ENCODE measurements at regions not wholly inside any gene's neighbourhood (a gene's known extent, or its start where the extent isn't known, plus 50 kb on each side); places are given as distances from the start of the nearest gene placed in this dataset.

DNA sequence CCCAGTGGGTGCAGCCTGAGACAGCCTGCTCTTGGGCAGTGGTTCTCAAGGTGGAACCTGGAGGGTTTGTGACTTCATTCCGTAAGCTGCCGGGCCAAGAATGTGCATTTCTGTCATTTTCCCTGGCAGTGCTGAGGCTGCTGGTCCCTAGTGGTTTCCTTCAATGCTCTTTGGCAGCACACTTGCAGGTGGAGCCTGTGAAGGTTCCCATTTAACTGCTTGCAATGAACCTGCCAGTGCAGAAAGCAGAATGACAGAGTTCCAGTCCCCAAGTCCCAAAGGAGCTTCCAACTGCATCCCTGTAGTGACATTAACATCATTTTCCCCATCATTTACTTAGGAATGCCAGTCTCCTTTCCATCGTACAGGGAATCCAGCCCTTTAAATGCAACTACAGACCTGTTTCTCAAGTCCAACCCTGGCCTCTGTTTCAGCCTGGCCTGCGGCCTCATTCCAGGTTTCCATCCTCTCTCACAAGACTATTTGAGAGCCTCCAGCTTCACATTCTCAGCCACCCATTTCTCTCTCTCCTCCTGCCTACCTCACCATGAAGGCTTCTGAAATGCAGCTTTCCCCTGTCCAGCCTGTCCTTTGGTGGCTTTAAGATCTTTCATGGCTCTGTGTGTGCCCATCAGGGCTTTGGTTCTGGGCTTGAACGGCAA, 149.7 kb upstream of the GGTLC1 start:
- DNase-seq (ENCODE audit: extremely low read depth, low read depth): no peak
- TF ChIP-seq, protein P1, sequence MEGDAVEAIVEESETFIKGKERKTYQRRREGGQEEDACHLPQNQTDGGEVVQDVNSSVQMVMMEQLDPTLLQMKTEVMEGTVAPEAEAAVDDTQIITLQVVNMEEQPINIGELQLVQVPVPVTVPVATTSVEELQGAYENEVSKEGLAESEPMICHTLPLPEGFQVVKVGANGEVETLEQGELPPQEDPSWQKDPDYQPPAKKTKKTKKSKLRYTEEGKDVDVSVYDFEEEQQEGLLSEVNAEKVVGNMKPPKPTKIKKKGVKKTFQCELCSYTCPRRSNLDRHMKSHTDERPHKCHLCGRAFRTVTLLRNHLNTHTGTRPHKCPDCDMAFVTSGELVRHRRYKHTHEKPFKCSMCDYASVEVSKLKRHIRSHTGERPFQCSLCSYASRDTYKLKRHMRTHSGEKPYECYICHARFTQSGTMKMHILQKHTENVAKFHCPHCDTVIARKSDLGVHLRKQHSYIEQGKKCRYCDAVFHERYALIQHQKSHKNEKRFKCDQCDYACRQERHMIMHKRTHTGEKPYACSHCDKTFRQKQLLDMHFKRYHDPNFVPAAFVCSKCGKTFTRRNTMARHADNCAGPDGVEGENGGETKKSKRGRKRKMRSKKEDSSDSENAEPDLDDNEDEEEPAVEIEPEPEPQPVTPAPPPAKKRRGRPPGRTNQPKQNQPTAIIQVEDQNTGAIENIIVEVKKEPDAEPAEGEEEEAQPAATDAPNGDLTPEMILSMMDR (IDR thresholded peaks at IDR 0.05; ENCODE audit: low read depth, low read length, missing control alignments): no peak

DNA sequence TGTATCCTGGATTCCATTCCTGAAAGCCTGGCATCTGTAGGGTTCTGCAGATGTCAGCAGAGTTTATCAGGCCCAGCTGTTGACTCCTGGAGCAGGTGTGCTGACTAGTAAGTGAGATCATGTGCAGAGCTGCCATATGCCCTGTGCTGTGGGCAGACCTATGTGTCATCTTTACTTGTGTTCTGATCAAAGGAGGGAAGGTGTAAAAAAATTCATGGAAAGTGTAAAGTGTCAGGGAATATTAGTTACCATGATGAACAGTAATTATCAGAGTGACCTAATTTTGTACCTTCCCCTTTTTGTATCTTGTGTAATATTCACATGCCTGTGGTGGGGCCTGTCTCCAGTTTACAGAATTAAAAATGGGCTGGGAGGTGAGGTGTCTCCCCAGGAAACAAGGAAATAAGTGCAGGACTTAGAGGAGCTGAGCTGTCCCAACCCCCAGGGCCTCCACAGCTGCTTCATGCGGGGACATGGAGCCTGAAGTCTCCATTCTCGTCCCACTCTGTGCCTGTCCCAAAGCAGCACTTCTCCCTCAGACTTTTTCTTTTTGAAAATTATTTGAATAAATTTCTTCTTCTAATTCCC, 148.2 kb upstream of the GGTLC1 start:
- TF ChIP-seq, protein P1 (IDR thresholded peaks at IDR 0.05; ENCODE audit: low read depth, low read length, missing control alignments): no peak
- no peak overlapping the region for H3K4me3 ChIP-seq (replicated peaks; ENCODE audit: low read depth, low read length)
- no peak for DNase-seq (ENCODE audit: extremely low read depth, low read depth)

More for the DNA sequence above, 149.7 kb upstream of the GGTLC1 start:
- H3K4me3 ChIP-seq (replicated peaks; ENCODE audit: low read depth, low read length): no peak overlapping the region

DNA sequence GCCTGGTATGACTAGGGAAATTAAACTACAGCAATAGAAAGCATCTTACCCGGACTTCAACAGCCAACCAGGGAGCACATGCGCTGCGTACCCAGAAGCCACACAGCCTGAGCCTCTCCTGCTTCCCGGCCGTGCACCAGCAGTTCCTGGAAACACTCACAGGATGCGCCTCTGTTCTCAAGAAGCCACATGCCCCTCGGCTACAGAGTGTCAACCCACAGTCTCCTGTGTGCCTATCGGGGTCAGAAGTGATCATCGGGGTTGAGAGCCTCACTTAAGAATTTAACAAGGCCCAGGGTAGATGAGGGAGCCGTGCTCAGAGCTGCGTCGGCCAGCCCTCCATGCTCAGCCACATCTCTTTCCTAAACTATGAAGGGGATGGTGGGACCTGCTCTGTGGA, 147.2 kb upstream of the GGTLC1 start:
- no peak overlapping the region for H3K4me3 ChIP-seq (replicated peaks; ENCODE audit: low read depth, low read length)
- TF ChIP-seq, protein P1 (IDR thresholded peaks at IDR 0.05; ENCODE audit: low read depth, low read length, missing control alignments): no peak
- no peak for DNase-seq (ENCODE audit: extremely low read depth, low read depth)

DNA sequence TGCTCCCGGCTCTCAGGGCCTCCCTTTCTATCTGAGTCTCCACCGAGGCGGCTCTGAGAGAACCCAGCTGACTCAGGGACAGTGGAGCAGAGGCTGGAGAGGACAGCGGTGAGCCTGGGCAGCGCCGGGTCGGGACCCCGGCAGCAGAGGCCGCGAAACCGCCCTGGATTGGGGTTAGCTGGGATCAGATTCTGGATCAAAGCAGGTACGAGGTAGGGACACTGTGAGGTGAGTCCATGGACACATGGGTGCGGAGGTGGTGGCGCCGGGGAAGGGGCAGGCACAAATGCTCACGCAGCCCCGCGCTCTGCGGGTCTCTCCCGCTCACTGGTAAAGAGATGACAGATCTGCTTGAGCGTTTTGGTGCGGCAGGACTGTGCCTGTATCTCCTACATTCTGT, 146.4 kb upstream of the GGTLC1 start:
- TF ChIP-seq, protein P1 (IDR thresholded peaks at IDR 0.05; ENCODE audit: low read depth, low read length, missing control alignments): no peak
- H3K4me3 ChIP-seq (replicated peaks; ENCODE audit: low read depth, low read length): no peak overlapping the region
- no peak for DNase-seq (ENCODE audit: extremely low read depth, low read depth)

DNA sequence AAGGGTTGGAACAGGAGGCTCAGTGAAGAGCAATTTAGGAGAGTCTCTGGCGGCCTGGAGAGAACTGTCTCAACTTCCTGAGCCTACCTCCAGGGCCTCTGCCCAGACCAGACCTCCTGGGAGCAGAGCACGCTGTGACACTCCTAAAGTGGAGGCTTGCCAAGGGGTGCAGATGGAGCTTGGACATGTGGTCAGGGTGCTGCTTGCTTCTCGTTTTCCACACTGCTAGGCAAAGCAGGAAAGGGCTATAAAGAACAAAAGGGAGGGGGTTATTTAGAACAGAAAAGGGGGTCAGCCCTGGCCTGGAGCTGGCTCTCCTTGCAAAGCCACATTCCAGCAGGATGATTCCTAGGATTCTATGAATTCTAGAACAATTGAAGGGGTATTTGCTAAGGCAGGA, 145.7 kb upstream of the GGTLC1 start:
- TF ChIP-seq, protein P1 (IDR thresholded peaks at IDR 0.05; ENCODE audit: low read depth, low read length, missing control alignments): no peak
- H3K4me3 ChIP-seq (replicated peaks; ENCODE audit: low read depth, low read length): no peak overlapping the region
- no peak for DNase-seq (ENCODE audit: extremely low read depth, low read depth)

DNA sequence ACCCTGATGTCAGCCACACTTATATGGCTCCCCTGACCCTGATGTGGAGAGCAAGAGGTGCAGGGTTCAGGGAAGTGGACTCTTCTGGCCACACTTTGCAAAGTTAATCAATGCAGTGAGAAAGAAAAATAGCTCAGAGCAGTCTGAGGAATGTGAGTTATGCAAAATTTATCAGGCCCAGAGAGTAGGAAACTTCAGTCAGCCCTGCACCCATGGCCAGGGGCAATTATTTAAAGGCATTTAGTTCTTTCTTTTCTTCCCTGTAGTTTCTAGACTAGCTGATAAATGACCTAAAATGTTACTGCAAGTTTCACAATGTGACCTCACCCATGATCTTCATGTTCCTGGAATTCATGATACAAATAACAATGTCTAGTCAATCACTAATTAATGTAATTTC, 143.7 kb upstream of the GGTLC1 start:
- DNase-seq (ENCODE audit: extremely low read depth, low read depth): no peak
- TF ChIP-seq, protein P1 (IDR thresholded peaks at IDR 0.05; ENCODE audit: low read depth, low read length, missing control alignments): no peak
- H3K4me3 ChIP-seq (replicated peaks; ENCODE audit: low read depth, low read length): no peak overlapping the region
